ENCODE measurements at regions not wholly inside any gene's neighbourhood (a gene's known extent, or its start where the extent isn't known, plus 50 kb on each side); places are given as distances from the start of the nearest gene placed in this dataset.

DNA sequence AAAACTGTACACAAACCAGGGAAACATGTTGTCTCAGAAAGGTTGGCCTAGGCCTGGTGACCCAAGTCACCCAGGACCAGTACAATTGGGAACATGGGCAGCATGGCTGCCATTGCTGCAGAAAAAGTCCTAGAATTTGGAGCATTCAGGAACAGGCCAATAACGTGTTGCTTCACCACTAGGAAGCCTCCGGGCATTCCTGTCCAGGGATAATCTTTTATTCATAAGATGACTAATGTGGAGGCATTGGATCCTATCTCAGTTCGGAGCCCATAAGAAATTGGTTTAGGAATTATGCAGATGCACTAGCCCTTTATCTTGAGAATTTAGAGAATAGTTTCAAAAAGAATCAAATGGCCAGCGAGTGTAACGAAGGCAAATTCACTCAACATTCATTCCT is 242.8 kb upstream of the NDST4 start:
- no peak for TF ChIP-seq POLR2A (IDR thresholded peaks at IDR 0.05)
- TF ChIP-seq, protein P1, sequence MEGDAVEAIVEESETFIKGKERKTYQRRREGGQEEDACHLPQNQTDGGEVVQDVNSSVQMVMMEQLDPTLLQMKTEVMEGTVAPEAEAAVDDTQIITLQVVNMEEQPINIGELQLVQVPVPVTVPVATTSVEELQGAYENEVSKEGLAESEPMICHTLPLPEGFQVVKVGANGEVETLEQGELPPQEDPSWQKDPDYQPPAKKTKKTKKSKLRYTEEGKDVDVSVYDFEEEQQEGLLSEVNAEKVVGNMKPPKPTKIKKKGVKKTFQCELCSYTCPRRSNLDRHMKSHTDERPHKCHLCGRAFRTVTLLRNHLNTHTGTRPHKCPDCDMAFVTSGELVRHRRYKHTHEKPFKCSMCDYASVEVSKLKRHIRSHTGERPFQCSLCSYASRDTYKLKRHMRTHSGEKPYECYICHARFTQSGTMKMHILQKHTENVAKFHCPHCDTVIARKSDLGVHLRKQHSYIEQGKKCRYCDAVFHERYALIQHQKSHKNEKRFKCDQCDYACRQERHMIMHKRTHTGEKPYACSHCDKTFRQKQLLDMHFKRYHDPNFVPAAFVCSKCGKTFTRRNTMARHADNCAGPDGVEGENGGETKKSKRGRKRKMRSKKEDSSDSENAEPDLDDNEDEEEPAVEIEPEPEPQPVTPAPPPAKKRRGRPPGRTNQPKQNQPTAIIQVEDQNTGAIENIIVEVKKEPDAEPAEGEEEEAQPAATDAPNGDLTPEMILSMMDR (IDR thresholded peaks at IDR 0.05) = no peak
